H9 (cell line): ENCODE measurements at regions not wholly inside any gene's neighbourhood (a gene's known extent, or its start where the extent isn't known, plus 50 kb on each side); places are given as distances from the start of the nearest gene placed in this dataset.

Source experiments
- DNase-seq: peaks from one replicate; pipeline ENCODE4 v3.0.0-alpha.2; 2017
- H2AFZ ChIP-seq: one replicate; pipeline ENCODE4 v1.6.1; 2013; ENCODE audit warnings: mild to moderate bottlenecking, low read length, control low read depth, moderate library complexity
- H2AK5ac ChIP-seq: 2 replicates; pipeline ENCODE4 v1.6.1; 2013; ENCODE audit warnings: low read length, control low read depth, mixed read lengths; ENCODE audit not compliant: insufficient read length
- H2BK120ac ChIP-seq: one replicate; pipeline ENCODE4 v1.6.1; 2013; ENCODE audit warnings: low read depth, mild to moderate bottlenecking, low read length, control low read depth, inconsistent platforms; ENCODE audit not compliant: poor library complexity, severe bottlenecking
- H2BK12ac ChIP-seq: 2 replicates; pipeline ENCODE4 v1.6.1; 2013; ENCODE audit warnings: low read length, control low read depth, mixed read lengths, low read depth; ENCODE audit not compliant: insufficient read length
- H2BK15ac ChIP-seq: 2 replicates; pipeline ENCODE4 v1.6.1; 2013; ENCODE audit warnings: low read depth, low read length, control low read depth
- H2BK20ac ChIP-seq: one replicate; pipeline ENCODE4 v1.6.1; 2013; ENCODE audit warnings: low read depth, mild to moderate bottlenecking, low read length, control low read depth, inconsistent platforms; ENCODE audit not compliant: poor library complexity, severe bottlenecking
- H2BK5ac ChIP-seq: 2 replicates; pipeline ENCODE4 v1.6.1; 2013; ENCODE audit warnings: low read length, control low read depth, mixed read lengths; ENCODE audit not compliant: insufficient read length
- H3K14ac ChIP-seq: 2 replicates; pipeline ENCODE4 v1.6.1; 2013; ENCODE audit warnings: low read length, control low read depth; ENCODE audit not compliant: insufficient read depth
- H3K18ac ChIP-seq: 2 replicates; pipeline ENCODE4 v1.6.1; 2013; ENCODE audit warnings: low read depth, mild to moderate bottlenecking, mixed read lengths, low read length, control low read depth; ENCODE audit not compliant: insufficient read length
- H3K23ac ChIP-seq: 2 replicates; pipeline ENCODE4 v1.6.1; 2013; ENCODE audit warnings: low read length, control low read depth, mixed read lengths, low read depth; ENCODE audit not compliant: insufficient read length
- H3K23me2 ChIP-seq: 2 replicates; pipeline ENCODE4 v1.6.1; 2013; ENCODE audit warnings: low read depth, mild to moderate bottlenecking, mixed read lengths, low read length, control low read depth; ENCODE audit not compliant: insufficient read length, poor library complexity, severe bottlenecking
- H3K27ac ChIP-seq: 2 replicates; pipeline ENCODE4 v1.5.1; 2013; ENCODE audit warnings: low read length, control low read depth, mixed read lengths, low read depth; ENCODE audit not compliant: insufficient read length
- H3K27me3 ChIP-seq: 2 replicates; pipeline ENCODE4 v1.6.1; 2013; ENCODE audit warnings: low read length, control low read depth, inconsistent platforms; ENCODE audit not compliant: insufficient read depth
- H3K4ac ChIP-seq: 2 replicates; pipeline ENCODE4 v1.6.1; 2013; ENCODE audit warnings: low read depth, mild to moderate bottlenecking, control low read depth, inconsistent platforms, low read length, moderate library complexity
- H3K4me1 ChIP-seq: 2 replicates; pipeline ENCODE4 v1.6.1; 2013; ENCODE audit warnings: low read length, control low read depth, inconsistent platforms; ENCODE audit not compliant: insufficient read depth
- H3K4me2 ChIP-seq: 2 replicates; pipeline ENCODE4 v1.6.1; 2013; ENCODE audit warnings: low read length, control low read depth, mixed read lengths; ENCODE audit not compliant: insufficient read length, insufficient read depth
- H3K56ac ChIP-seq: 2 replicates; pipeline ENCODE4 v1.6.1; 2013; ENCODE audit warnings: low read depth, mild to moderate bottlenecking, mixed read lengths, low read length, control low read depth; ENCODE audit not compliant: insufficient read length
- H3K79me1 ChIP-seq: 2 replicates; pipeline ENCODE4 v1.6.1; 2013; ENCODE audit warnings: low read depth, mild to moderate bottlenecking, moderate library complexity, low read length, control low read depth, inconsistent platforms; ENCODE audit not compliant: insufficient read depth, poor library complexity, severe bottlenecking
- H3K79me2 ChIP-seq: 2 replicates; pipeline ENCODE4 v1.6.1; 2013; ENCODE audit warnings: low read length, control low read depth, inconsistent platforms; ENCODE audit not compliant: insufficient read depth
- H3K9ac ChIP-seq: 2 replicates; pipeline ENCODE4 v1.6.1; 2013; ENCODE audit warnings: low read length, control low read depth, mixed read lengths; ENCODE audit not compliant: insufficient read length; ENCODE audit errors: extremely low read depth
- H3K9me3 ChIP-seq: one replicate; pipeline ENCODE4 v1.6.1; 2013; ENCODE audit warnings: low read depth, low read length, inconsistent platforms; ENCODE audit not compliant: control insufficient read depth
- H3T11ph ChIP-seq: one replicate; pipeline ENCODE4 v1.6.1; 2013; ENCODE audit warnings: mild to moderate bottlenecking, low read length, control low read depth, inconsistent platforms
- H4K20me1 ChIP-seq: one replicate; pipeline ENCODE4 v1.6.1; 2013; ENCODE audit not compliant: control insufficient read depth, insufficient read length, insufficient read depth
- H4K5ac ChIP-seq: 2 replicates; pipeline ENCODE4 v1.6.1; 2013; ENCODE audit warnings: low read depth, mild to moderate bottlenecking, mixed read lengths, low read length, control low read depth; ENCODE audit not compliant: insufficient read length
- H4K8ac ChIP-seq: replicated peaks from 2 replicates; pipeline ENCODE4 v1.6.1; 2013; ENCODE audit warnings: low read length, control low read depth, mixed read lengths, low read depth; ENCODE audit not compliant: insufficient read length
- H4K91ac ChIP-seq: 2 replicates; pipeline ENCODE4 v1.6.1; 2013; ENCODE audit warnings: low read depth, mild to moderate bottlenecking, moderate library complexity, mixed read lengths, low read length, control low read depth; ENCODE audit not compliant: insufficient read length
- H3K27ac Mint-ChIP-seq, 3 experiments: 2 replicates in 2 of 3; 3 replicates in 1 of 3; pipeline ENCODE4 v1.8.0; 2020 to 2021; ENCODE audit warnings: mixed read lengths in 3 of 3, mild to moderate bottlenecking in 1 of 3, moderate library complexity in 1 of 3
- H3K27me3 Mint-ChIP-seq: 2 replicates; pipeline ENCODE4 v1.8.0; 2021; ENCODE audit warnings: low read depth, mild to moderate bottlenecking, moderate library complexity, mixed read lengths
- H3K36me3 Mint-ChIP-seq, 3 experiments: 2 replicates in 2 of 3; 3 replicates in 1 of 3; pipeline ENCODE4 v1.8.0; 2020 to 2021; ENCODE audit warnings: low read depth in 3 of 3, mixed read lengths in 3 of 3; ENCODE audit not compliant: insufficient read depth in 1 of 3
- H3K4me1 Mint-ChIP-seq, 2 experiments: 2 replicates each; pipeline ENCODE4 v1.8.0; 2020; ENCODE audit warnings: mixed read lengths in 2 of 2
- H3K4me3 Mint-ChIP-seq, 2 experiments: 2 replicates in 1 of 2; 3 replicates in 1 of 2; pipeline ENCODE4 v1.8.0; 2020 to 2021; ENCODE audit warnings: mild to moderate bottlenecking in 2 of 2, mixed read lengths in 2 of 2, moderate library complexity in 1 of 2
- H3K9me3 Mint-ChIP-seq, 2 experiments: 2 replicates in 1 of 2; 3 replicates in 1 of 2; pipeline ENCODE4 v1.8.0; 2020; ENCODE audit warnings: mild to moderate bottlenecking in 2 of 2, mixed read lengths in 2 of 2, moderate library complexity in 1 of 2
- WGBS: extraction: QIAGEN DNeasy Blood & Tissue Kit; methylation state at CpG from one replicate; pipeline ENCODE4 v1.1.7; 2013; ENCODE audit warnings: missing lambda C conversion rate, low lambda C conversion rate, mixed read lengths; ENCODE audit not compliant: insufficient read length; ENCODE audit errors: extremely low coverage; 5-methylcytosine and 5-hydroxymethylcytosine counted together
- TF ChIP-seq, protein P1 (sequence below): fragments of 200-600 bp; sonication (generic); conservative IDR thresholded peaks from 3 replicates; pipeline ENCODE4 v1.8.0; 2021; ENCODE audit warnings: antibody characterized with exemption, mild to moderate bottlenecking

DNA sequence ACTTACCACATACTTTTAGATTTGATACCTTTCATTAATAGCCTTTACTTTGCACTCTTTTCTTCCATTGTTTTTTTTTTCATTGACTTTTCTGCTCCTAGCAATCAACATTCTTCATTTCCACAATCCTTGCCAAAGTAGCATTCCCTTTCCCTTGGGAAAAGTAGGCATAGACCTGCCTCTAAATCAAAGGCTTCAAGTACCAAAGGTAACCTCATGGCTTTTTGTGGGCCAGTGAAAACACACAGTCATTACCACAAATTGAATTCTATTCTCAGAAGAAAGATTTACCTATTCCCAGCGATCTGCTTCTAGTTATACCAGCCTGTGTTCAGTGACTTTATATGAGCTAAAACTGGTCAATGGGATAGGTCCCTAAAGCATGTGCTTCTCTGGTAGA lies 109.2 kb downstream of the SOCS6 start:
- Histone ChIP-seq H3K79me1 (no peaks in the 10 kb centered on the region), H2BK120ac (no peak overlapping the region), H3K4me1 (no peaks in the 10 kb centered on the region), H3K18ac (no peak overlapping the region), H3K27ac (no peak overlapping the region), H3K4me2 (no peak overlapping the region), H3T11ph (no peak overlapping the region), H3K79me2 (no peaks in the 10 kb centered on the region), H3K9ac (no peak overlapping the region), H2BK15ac (no peak overlapping the region), H4K8ac (no peak overlapping the region), H3K23me2 (no peaks in the 10 kb centered on the region), H4K5ac (no peak overlapping the region), H4K20me1 (no peaks in the 10 kb centered on the region), H3K14ac (no peak overlapping the region), H3K9me3 (no peaks in the 10 kb centered on the region), H3K27me3 (no peaks in the 10 kb centered on the region), H3K4ac (no peak overlapping the region), H2BK5ac (no peak overlapping the region), H2AK5ac (no peak overlapping the region), H3K56ac (no peak overlapping the region), H3K23ac (no peak overlapping the region), H2BK20ac (no peak overlapping the region), H4K91ac (no peak overlapping the region), H2AFZ (no peak overlapping the region), H2BK12ac (no peak overlapping the region)
- H3K4me1 Mint-ChIP-seq, result no peaks in the 10 kb centered on the region
- TF ChIP-seq, protein P1, sequence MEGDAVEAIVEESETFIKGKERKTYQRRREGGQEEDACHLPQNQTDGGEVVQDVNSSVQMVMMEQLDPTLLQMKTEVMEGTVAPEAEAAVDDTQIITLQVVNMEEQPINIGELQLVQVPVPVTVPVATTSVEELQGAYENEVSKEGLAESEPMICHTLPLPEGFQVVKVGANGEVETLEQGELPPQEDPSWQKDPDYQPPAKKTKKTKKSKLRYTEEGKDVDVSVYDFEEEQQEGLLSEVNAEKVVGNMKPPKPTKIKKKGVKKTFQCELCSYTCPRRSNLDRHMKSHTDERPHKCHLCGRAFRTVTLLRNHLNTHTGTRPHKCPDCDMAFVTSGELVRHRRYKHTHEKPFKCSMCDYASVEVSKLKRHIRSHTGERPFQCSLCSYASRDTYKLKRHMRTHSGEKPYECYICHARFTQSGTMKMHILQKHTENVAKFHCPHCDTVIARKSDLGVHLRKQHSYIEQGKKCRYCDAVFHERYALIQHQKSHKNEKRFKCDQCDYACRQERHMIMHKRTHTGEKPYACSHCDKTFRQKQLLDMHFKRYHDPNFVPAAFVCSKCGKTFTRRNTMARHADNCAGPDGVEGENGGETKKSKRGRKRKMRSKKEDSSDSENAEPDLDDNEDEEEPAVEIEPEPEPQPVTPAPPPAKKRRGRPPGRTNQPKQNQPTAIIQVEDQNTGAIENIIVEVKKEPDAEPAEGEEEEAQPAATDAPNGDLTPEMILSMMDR, result no peak
- no peak overlapping the region for H3K4me3 Mint-ChIP-seq
- H3K36me3 Mint-ChIP-seq, result peaks cover 0 to 4% (median 1%) of the 10 kb centered on the region in 3 experiments; a peak in 1 of 7 replicates
- no peak for DNase-seq
- H3K27ac Mint-ChIP-seq, result no peak overlapping the region
- peaks cover 0 to 3% of the 10 kb centered on the region in 2 experiments; a peak in 1 of 5 replicates for H3K9me3 Mint-ChIP-seq
- WGBS, result no CpG with 5 or more reads among the region's 1 CpG
- no peaks in the 10 kb centered on the region; the same call in 1 of the 2 replicates for H3K27me3 Mint-ChIP-seq
